GM19351 (cell line): ENCODE measurements at regions not wholly inside any gene's neighbourhood (a gene's known extent, or its start where the extent isn't known, plus 50 kb on each side); places are given as distances from the start of the nearest gene placed in this dataset.
"Not testable (repeated sequence)": the region's sequence is repeated elsewhere in the genome, so short reads cannot be mapped to it uniquely, and the experiment has no call there.

Experiments
- ATAC-seq: cut with Tn5 transposase; IDR thresholded peaks from one replicate; pipeline ENCODE4 v1.9.1; 2021; ENCODE audit warnings: mild to moderate bottlenecking, moderate library complexity; ENCODE audit not compliant: unreplicated experiment

GRCh38 chr6:146981981-146982380 lies 222.2 kb upstream of the STXBP5 start:
- no peak for ATAC-seq

- ATAC-seq, result no peak
These were observed 219.8 kb upstream of the STXBP5 start for GRCh38 chr6:146984251-146984924.

GRCh38 chr6:146985111-146985510 lies 219.1 kb upstream of the STXBP5 start:
- no peak for ATAC-seq

- ATAC-seq, result no peak
These were observed 218.3 kb upstream of the STXBP5 start for GRCh38 chr6:146985966-146986365.

- not testable (repeated sequence) for ATAC-seq
These were observed 216.3 kb upstream of the STXBP5 start for GRCh38 chr6:146987938-146988337.

DNA sequence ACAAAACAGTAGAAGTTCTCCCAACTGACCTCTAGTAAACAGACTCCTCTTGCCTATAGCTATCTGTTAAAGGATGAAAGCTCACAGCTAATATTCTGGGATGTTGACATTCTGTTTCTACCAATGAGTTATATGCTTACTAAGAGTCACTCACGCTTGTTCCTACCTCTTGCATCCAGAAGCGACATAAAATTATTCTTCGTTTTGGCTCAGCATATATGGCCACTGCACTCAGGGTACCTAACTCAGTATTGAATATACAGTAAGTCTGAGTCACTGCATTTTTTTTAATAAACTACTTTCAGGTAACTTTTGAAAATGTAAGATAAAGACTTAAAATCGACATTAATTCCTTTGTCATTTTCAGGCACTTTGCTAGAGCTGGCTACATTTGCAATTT lies 214.4 kb upstream of the STXBP5 start:
- no peak for ATAC-seq

GRCh38 chr6:146990284-146990683 lies 213.9 kb upstream of the STXBP5 start:
- no peak for ATAC-seq

GRCh38 chr6:146990821-146991798 lies 213.1 kb upstream of the STXBP5 start:
- no peak for ATAC-seq

- ATAC-seq, result no peak
These were observed 207.2 kb upstream of the STXBP5 start for GRCh38 chr6:146997062-146997461.

DNA sequence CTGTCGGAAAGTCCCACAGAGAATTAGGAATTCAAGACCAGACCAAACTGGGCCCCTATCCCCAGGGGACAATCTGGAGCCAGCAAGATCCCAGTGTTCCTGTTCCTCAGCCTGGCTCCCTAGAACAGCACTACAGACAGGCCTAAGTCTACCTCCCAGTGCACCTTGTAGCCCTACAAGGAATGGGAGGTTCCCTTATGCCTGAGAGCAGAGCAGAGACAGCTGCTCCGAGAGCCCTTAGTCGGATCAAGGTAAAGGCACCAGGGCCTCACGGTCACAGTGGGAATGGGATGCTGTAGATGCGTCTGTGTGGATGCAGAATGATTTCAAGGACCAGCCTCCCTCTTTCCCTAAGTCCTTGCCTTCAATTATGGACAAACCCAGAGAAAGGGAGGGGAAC lies 204.5 kb upstream of the STXBP5 start:
- ATAC-seq, result no peak

DNA sequence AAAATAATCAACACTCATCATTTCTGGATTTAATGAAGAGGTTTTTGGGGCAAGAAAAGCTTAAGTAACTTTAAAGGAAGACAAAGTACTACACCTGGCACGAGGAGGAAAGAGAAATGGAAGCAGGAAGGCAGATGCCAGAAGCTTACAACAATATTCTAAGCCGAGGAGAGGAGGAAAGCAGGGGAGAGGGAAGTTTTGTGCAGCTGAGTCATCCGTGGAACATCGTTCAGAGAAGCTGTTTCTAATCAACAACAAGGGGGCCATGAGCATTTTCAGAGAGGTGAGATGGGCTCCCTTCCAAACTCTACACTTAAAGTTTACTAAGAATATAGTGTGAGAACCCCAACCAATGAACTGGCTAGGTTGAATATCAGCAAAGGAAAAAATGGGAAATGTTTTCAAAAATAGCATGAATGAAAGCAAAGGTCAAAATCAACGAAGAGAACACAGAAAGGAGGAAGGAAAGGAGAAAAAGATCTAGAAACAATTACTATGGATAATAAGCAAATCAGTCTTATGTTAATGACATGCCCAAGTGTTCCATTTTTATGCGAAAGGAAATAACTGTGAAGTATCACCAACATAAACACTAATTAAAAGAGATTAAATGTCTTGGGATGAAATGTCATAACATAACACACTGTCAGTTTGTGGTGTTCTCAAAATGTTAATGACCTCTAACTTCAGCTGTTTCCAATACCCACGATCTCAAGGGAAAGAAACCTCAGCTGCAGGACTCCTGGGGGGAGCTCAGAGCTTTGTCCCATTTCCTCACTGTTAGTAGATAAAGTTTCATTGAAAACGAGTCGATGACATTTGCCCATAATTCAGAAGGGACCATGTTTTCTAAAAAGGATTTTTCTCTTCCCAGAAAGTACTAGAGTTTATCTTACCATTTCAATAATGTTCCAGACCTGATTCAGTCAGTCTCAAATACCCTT lies 203.4 kb upstream of the STXBP5 start:
- no peak for ATAC-seq

DNA sequence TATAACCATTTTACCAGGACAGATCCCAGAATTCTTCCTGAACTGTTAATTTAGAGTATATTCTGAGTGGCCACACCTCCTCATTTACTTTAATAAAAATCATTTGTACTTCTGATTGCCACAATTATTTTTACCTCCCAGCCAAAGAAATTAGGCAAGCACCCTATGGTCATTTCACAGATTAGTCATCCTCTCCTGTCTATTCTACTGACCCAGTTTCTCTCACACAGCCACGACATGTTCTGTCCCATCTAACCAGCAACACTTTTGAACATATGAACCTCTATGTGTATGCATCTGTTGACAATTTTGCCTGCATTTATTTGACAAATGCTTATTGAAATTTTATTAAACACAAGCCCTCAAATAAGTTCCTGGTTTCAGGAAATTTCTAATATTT lies 202.6 kb upstream of the STXBP5 start:
- ATAC-seq, result no peak

GRCh38 chr6:147003186-147003585 lies 201.0 kb upstream of the STXBP5 start:
- ATAC-seq, result no peak

DNA sequence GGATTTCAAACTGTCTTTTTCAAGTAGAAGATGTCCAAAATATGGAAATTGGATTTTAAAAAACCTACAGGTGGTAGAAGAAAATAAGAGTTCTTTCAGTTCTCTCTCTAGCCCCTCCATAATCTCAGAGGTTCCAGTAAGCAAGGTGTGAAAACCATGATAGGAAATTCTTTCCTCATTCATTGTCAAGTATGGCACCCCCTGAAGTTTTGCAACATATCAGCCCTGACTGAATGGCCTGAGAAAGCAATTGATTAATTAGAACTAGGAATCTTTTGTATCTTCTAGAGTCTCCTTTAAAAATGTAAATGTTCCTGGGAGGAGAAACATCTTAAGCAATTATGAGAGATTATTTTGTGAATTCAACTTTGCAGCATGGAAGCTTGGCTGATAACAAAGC lies 198.7 kb upstream of the STXBP5 start:
- ATAC-seq, result no peak

- ATAC-seq, result no peak
These were observed 196.8 kb upstream of the STXBP5 start for GRCh38 chr6:147007441-147007840.

DNA sequence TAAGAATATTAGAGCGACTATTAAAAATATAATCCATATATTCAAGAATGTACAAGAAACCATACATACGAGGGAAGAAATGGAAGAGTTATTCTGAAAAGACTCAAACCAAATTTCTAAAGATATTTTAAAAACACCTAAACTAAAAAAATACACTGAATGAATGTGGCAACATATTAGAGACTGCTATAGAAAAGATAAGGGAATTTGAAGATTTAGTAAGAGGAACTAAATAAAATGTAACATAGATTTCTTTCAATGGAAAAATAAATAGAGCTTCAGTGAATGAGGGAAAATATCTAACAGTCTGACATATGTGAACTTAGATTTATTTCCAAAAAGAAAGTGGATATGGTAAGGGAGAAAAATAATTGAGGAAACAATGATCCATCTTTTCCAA lies 194.9 kb upstream of the STXBP5 start:
- ATAC-seq, result no peak

GRCh38 chr6:147015674-147016073 lies 188.5 kb upstream of the STXBP5 start:
- ATAC-seq, result no peak

- ATAC-seq, result no peak
These were observed 187.8 kb upstream of the STXBP5 start for GRCh38 chr6:147016440-147016839.

DNA sequence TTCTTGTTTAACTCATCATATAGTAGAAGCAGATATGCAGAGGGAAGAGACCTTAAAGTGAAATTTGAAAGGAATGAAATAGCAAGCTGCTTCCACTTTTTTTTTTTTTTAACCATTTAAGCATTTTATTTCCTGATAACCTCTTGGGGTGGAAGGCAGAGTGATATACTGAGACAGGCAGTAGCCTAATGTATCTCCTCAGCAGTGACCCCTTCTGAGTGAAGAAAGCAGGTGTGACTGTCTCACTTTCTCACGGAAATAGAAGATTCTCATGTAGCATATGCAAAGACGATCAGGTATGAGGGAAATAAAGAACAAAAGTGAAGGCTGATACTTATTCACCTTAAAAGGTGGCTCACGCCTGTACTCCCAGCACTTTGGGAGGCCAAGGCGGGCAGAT lies 187.1 kb upstream of the STXBP5 start:
- ATAC-seq, result no peak

GRCh38 chr6:147019001-147019400 lies 185.2 kb upstream of the STXBP5 start:
- no peak for ATAC-seq

DNA sequence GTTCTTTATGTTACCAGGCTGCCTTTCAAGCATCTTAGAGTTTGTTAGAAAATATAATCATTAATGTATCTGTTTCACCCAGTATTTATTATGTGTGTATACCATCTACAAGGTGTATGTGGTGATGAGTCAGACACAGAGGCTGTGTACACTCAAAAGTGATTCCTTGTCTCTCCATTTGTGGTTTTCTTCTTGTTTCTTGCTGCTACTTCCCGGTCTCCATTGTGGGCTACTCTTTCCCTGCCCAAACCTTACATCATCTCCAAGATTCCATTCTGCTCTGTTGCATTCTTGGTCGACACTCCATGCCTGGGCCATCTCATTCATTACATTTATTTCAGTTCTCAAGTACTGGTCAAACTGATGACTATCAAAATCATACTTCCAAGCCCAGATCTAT lies 182.2 kb upstream of the STXBP5 start:
- no peak for ATAC-seq
